Peyer's patch (tissue), 4 donors: ENCODE measurements at regions not wholly inside any gene's neighbourhood (a gene's known extent, or its start where the extent isn't known, plus 50 kb on each side); places are given as distances from the start of the nearest gene placed in this dataset.
"Not testable (repeated sequence)": the region's sequence is repeated elsewhere in the genome, so short reads cannot be mapped to it uniquely, and the experiment has no call there.

Source experiments
- POLR2A ChIP-seq, 2 donors: fragments of 450-650 bp; IDR thresholded peaks; one replicate each; pipeline ENCODE4 v1.5.1; 2017; ENCODE audit warnings: antibody characterized with exemption in 2 of 2, mild to moderate bottlenecking in 2 of 2, moderate library complexity in 2 of 2
- TF ChIP-seq, protein P1 (sequence below), 6 experiments: fragments of 450-650 bp in 4 of 6; fragments of 200-600 bp in 2 of 6; sonication (generic) in 1 of 6; IDR thresholded peaks; one replicate each; pipeline ENCODE4 v1.5.1; 2017 to 2019; ENCODE audit warnings: antibody characterized with exemption in 6 of 6, mild to moderate bottlenecking in 3 of 6, moderate library complexity in 1 of 6

DNA sequence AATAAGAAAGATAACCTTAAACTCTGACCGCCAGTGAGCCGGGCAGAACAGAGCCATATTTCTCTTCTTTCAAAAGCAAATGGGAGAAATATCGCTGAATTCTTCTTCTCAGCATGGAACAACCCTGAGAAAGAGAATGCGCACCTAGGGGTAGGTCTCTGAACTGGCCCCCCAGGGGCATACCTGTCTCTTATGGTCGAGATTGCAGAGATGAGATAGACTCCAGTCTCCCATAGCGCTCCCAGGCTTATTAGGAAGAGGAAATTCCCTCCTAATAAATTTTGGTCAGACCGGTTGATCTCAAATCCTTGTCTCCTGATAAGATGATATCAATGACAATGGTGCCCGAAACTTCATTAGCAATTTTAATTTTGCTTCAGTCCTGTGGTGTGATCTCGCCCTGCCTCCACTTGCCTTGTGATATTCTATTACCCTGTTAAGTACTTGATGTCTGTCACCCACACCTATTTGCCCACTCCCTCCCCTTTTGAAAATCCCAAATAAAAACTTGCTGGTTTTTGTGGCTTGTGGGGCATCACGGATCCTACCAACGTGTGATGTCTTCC, 64.8 kb upstream of the SRD5A3 start:
- TF ChIP-seq, protein P1, sequence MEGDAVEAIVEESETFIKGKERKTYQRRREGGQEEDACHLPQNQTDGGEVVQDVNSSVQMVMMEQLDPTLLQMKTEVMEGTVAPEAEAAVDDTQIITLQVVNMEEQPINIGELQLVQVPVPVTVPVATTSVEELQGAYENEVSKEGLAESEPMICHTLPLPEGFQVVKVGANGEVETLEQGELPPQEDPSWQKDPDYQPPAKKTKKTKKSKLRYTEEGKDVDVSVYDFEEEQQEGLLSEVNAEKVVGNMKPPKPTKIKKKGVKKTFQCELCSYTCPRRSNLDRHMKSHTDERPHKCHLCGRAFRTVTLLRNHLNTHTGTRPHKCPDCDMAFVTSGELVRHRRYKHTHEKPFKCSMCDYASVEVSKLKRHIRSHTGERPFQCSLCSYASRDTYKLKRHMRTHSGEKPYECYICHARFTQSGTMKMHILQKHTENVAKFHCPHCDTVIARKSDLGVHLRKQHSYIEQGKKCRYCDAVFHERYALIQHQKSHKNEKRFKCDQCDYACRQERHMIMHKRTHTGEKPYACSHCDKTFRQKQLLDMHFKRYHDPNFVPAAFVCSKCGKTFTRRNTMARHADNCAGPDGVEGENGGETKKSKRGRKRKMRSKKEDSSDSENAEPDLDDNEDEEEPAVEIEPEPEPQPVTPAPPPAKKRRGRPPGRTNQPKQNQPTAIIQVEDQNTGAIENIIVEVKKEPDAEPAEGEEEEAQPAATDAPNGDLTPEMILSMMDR (IDR thresholded peaks at IDR 0.05) = not testable (repeated sequence)
- TF ChIP-seq POLR2A (IDR thresholded peaks at IDR 0.05) = not testable (repeated sequence)
